Ovary (tissue), 3 donors: ENCODE measurements at regions not wholly inside any gene's neighbourhood (a gene's known extent, or its start where the extent isn't known, plus 50 kb on each side); places are given as distances from the start of the nearest gene placed in this dataset.

Experiments
- CTCF ChIP-seq, 3 donors: fragments of 450-650 bp in 2 of 3; fragments of 200-600 bp in 1 of 3; IDR thresholded peaks; one replicate each; pipeline versions ENCODE4 v1.5.1 to v1.8.0; 2016 to 2022; ENCODE audit warnings: antibody characterized with exemption in 3 of 3, mild to moderate bottlenecking in 1 of 3
- EP300 ChIP-seq: sonication (generic); formaldehyde crosslinking; IDR thresholded peaks from one replicate; pipeline ENCODE4 v1.6.1; 2017; ENCODE audit warnings: antibody characterized with exemption
- POLR2A ChIP-seq: fragments of 450-650 bp; IDR thresholded peaks from one replicate; pipeline ENCODE4 v1.6.1; 2017; ENCODE audit warnings: antibody characterized with exemption, mild to moderate bottlenecking, moderate library complexity
- donor health status: DM: no; HTN: no; CAD: no.

- TF ChIP-seq POLR2A, result no peak
- no peak for TF ChIP-seq CTCF (IDR thresholded peaks at IDR 0.05)
- no peak for TF ChIP-seq EP300
These were observed 232.4 kb upstream of the AJAP1 start for GRCh38 chr1:4421986-4422385.
